Stimulated activated CD4-positive, alpha-beta T cell treated with anti-CD3 and anti-CD28 coated beads, Interleukin-15, amount 100 ng/mL, for 1 hour (primary cell): ENCODE measurements at regions not wholly inside any gene's neighbourhood (a gene's known extent, or its start where the extent isn't known, plus 50 kb on each side); places are given as distances from the start of the nearest gene placed in this dataset.

ENCODE experiments used
- DNase-seq, 2 donors: peaks; one replicate each; pipeline ENCODE4 v3.0.0-alpha.2; 2020; ENCODE audit warnings: low read depth in 1 of 2, low spot score in 1 of 2

- no peak for DNase-seq
Measured at GRCh38 chr22:48649466-48649865, 1178.2 kb downstream of the BRD1 start.

GRCh38 chr22:48649031-48649430 is 1178.6 kb downstream of the BRD1 start:
- no peak for DNase-seq

GRCh38 chr22:48647606-48648515 is 1179.8 kb downstream of the BRD1 start:
- DNase-seq, result no peak

GRCh38 chr22:48647051-48647450 is 1180.6 kb downstream of the BRD1 start:
- no peak for DNase-seq

GRCh38 chr22:48646216-48646925 is 1181.3 kb downstream of the BRD1 start:
- no peak for DNase-seq

- DNase-seq, result no peak
Measured at GRCh38 chr22:48645766-48646165, 1181.9 kb downstream of the BRD1 start.

- no peak for DNase-seq
Measured at GRCh38 chr22:48644997-48645396, 1182.7 kb downstream of the BRD1 start.

- no peak for DNase-seq
Measured at GRCh38 chr22:48644108-48644507, 1183.6 kb downstream of the BRD1 start.

GRCh38 chr22:48643066-48643731 is 1184.5 kb downstream of the BRD1 start:
- DNase-seq, result no peak

- DNase-seq, result no peak
Measured at GRCh38 chr22:48642550-48642949, 1185.1 kb downstream of the BRD1 start.

- no peak for DNase-seq
Measured at GRCh38 chr22:48641906-48642475, 1185.7 kb downstream of the BRD1 start.

GRCh38 chr22:48640890-48641841 is 1186.5 kb downstream of the BRD1 start:
- no peak for DNase-seq

GRCh38 chr22:48639896-48640748 is 1187.6 kb downstream of the BRD1 start:
- no peak for DNase-seq

- DNase-seq, result no peak
Measured at GRCh38 chr22:48639021-48639795, 1188.5 kb downstream of the BRD1 start.

GRCh38 chr22:48637231-48637630 is 1190.4 kb downstream of the BRD1 start:
- no peak for DNase-seq

- no peak for DNase-seq
Measured at GRCh38 chr22:48636746-48637145, 1190.9 kb downstream of the BRD1 start.

- no peak for DNase-seq
Measured at GRCh38 chr22:48635816-48636215, 1191.9 kb downstream of the BRD1 start.

- DNase-seq, result no peak
Measured at GRCh38 chr22:48635031-48635430, 1192.6 kb downstream of the BRD1 start.
